K562 (cell line): ENCODE measurements at regions not wholly inside any gene's neighbourhood (a gene's known extent, or its start where the extent isn't known, plus 50 kb on each side); places are given as distances from the start of the nearest gene placed in this dataset.

Experiments
- ASH1L ChIP-seq: fragments of 450-650 bp; IDR thresholded peaks from 2 replicates; pipeline ENCODE4 v1.6.1; 2018; ENCODE audit warnings: borderline replicate concordance, mild to moderate bottlenecking, low read depth; ENCODE audit not compliant: partially characterized antibody
- CBFA2T3 ChIP-seq: fragments of 450-650 bp; IDR thresholded peaks from 2 replicates; pipeline ENCODE4 v1.6.1; 2017
- CHCHD3 ChIP-seq: fragments of 250-450 bp; sonication (Bioruptor Pico); IDR thresholded peaks from 2 replicates; pipeline ENCODE4 v2.1.2; 2022; ENCODE audit warnings: mild to moderate bottlenecking
- CHD1 ChIP-seq: fragments of 200-600 bp; sonication (generic); IDR thresholded peaks from one replicate; pipeline ENCODE4 v1.6.1; 2012; ENCODE audit warnings: mild to moderate bottlenecking, moderate library complexity, low read length, inconsistent platforms
- CTCF ChIP-seq, 3 experiments: IDR thresholded peaks in 2 of 3; conservative IDR thresholded peaks in 1 of 3; 2 replicates each; pipeline ENCODE4 v1.5.1; 2011 to 2012; ENCODE audit warnings: low read length in 3 of 3, mild to moderate bottlenecking in 3 of 3, control low read depth in 2 of 3, improper control_type of control experiment in 1 of 3, inconsistent platforms in 1 of 3, low read depth in 1 of 3, mixed read lengths in 1 of 3, moderate library complexity in 1 of 3; ENCODE audit not compliant: insufficient read depth in 2 of 3
- FOXJ2 ChIP-seq: fragments of 200-800 bp; sonication (Bioruptor generic); IDR thresholded peaks from 2 replicates; pipeline ENCODE4 v1.6.1; 2016; ENCODE audit warnings: missing genetic modification characterization, missing compliant biosample characterization
- KAT8 ChIP-seq: fragments of 450-650 bp; IDR thresholded peaks from 2 replicates; pipeline ENCODE4 v1.6.1; 2016; ENCODE audit warnings: low read depth, mild to moderate bottlenecking
- NFIC ChIP-seq: fragments of 450-650 bp; IDR thresholded peaks from 2 replicates; pipeline ENCODE4 v1.6.1; 2017; ENCODE audit warnings: mild to moderate bottlenecking, inconsistent platforms
- PRDM10 ChIP-seq: fragments of 450-650 bp; IDR thresholded peaks from 2 replicates; pipeline ENCODE4 v1.6.1; 2018; ENCODE audit not compliant: partially characterized antibody
- SMAD4 ChIP-seq: fragments of 250-450 bp; sonication (Bioruptor Pico); conservative IDR thresholded peaks from 2 replicates; pipeline ENCODE4 v1.8.0; 2021; ENCODE audit warnings: inconsistent platforms, mild to moderate bottlenecking, moderate library complexity
- SNIP1 ChIP-seq: fragments of 450-650 bp; IDR thresholded peaks from 2 replicates; pipeline ENCODE4 v1.7.1; 2017; ENCODE audit warnings: low read depth, mild to moderate bottlenecking
- TAL1 ChIP-seq: fragments of 450-650 bp; IDR thresholded peaks from 2 replicates; pipeline ENCODE4 v1.6.1; 2016; ENCODE audit warnings: mild to moderate bottlenecking
- ZNF408 ChIP-seq: fragments of 250-450 bp; sonication (Bioruptor Pico); IDR thresholded peaks from 2 replicates; pipeline ENCODE4 v1.4.0; 2020; ENCODE audit warnings: low read depth, mild to moderate bottlenecking, moderate library complexity
- ZNF583 ChIP-seq: fragments of 250-450 bp; sonication (Bioruptor Pico); IDR thresholded peaks from 2 replicates; pipeline ENCODE4 v1.4.0; 2020
- ZNF592 ChIP-seq: fragments of 450-650 bp; IDR thresholded peaks from 2 replicates; pipeline ENCODE4 v1.6.1; 2017; ENCODE audit warnings: antibody characterized with exemption, mild to moderate bottlenecking
- TF ChIP-seq, protein P1 (sequence below): fragments of 450-650 bp; conservative IDR thresholded peaks from 2 replicates; pipeline ENCODE4 v1.6.1; 2016; ENCODE audit warnings: missing genetic modification characterization, low read depth, mild to moderate bottlenecking, missing compliant biosample characterization, moderate library complexity

- no peak for TF ChIP-seq SMAD4 (CRISPR knock-in tag)
- no peak for TF ChIP-seq ZNF408 (CRISPR knock-in tag)
- TF ChIP-seq CHD1 = no peak
- TF ChIP-seq NFIC = peak; percentile 93
- no peak for TF ChIP-seq KAT8
- TF ChIP-seq CBFA2T3 = peak; percentile 19; the same call in 1 of the 2 replicates
- TF ChIP-seq FOXJ2 (tag) = peak; percentile 65; the same call in 1 of the 2 replicates
- TF ChIP-seq, protein P1, sequence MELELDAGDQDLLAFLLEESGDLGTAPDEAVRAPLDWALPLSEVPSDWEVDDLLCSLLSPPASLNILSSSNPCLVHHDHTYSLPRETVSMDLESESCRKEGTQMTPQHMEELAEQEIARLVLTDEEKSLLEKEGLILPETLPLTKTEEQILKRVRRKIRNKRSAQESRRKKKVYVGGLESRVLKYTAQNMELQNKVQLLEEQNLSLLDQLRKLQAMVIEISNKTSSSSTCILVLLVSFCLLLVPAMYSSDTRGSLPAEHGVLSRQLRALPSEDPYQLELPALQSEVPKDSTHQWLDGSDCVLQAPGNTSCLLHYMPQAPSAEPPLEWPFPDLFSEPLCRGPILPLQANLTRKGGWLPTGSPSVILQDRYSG = no peak
- TF ChIP-seq TAL1 = no peak
- TF ChIP-seq CTCF (IDR thresholded peaks at IDR 0.05 in 2 of 3, conservative IDR thresholded peaks at IDR 0.05 in 1 of 3; ENCODE audit: insufficient read depth in 2 of 3, low read depth in 1 of 3, low read length in 3 of 3) = no peak
- TF ChIP-seq ZNF592 = no peak
- TF ChIP-seq ASH1L = no peak
- TF ChIP-seq SNIP1 = no peak
- peak; percentile 55 for TF ChIP-seq PRDM10
- no peak for TF ChIP-seq ZNF583
- no peak for TF ChIP-seq CHCHD3 (CRISPR knock-in tag)
Measured at GRCh38 chr9:88801214-88801796, 190.0 kb upstream of the S1PR3 start (continued).
